ENCODE measurements at regions not wholly inside any gene's neighbourhood (a gene's known extent, or its start where the extent isn't known, plus 50 kb on each side); places are given as distances from the start of the nearest gene placed in this dataset.

- DNase-seq (ENCODE audit: low read depth), result no peak
Observed at GRCh38 chr3:150090006-150090405, 119.3 kb upstream of the PFN2 start.

GRCh38 chr3:150084128-150084527 is 113.4 kb upstream of the PFN2 start:
- no peak for DNase-seq (ENCODE audit: low read depth)

GRCh38 chr3:150083655-150084042 is 113.0 kb upstream of the PFN2 start:
- DNase-seq (ENCODE audit: low read depth), result no peak

- no peak for DNase-seq (ENCODE audit: low read depth)
Observed at GRCh38 chr3:150082898-150083654, 112.4 kb upstream of the PFN2 start.

- no peak for DNase-seq (ENCODE audit: low read depth)
Observed at GRCh38 chr3:150081084-150081483, 110.4 kb upstream of the PFN2 start.

GRCh38 chr3:150080058-150080730 is 109.5 kb upstream of the PFN2 start:
- no peak for DNase-seq (ENCODE audit: low read depth)

GRCh38 chr3:150079029-150079739 is 108.5 kb upstream of the PFN2 start:
- no peak for DNase-seq (ENCODE audit: low read depth)

- DNase-seq (ENCODE audit: low read depth), result no peak
Observed at GRCh38 chr3:150077581-150078247, 107.0 kb upstream of the PFN2 start.

- DNase-seq (ENCODE audit: low read depth), result no peak
Observed at GRCh38 chr3:150077107-150077506, 106.4 kb upstream of the PFN2 start.

- no peak for DNase-seq (ENCODE audit: low read depth)
Observed at GRCh38 chr3:150076443-150076842, 105.7 kb upstream of the PFN2 start.

- no peak for DNase-seq (ENCODE audit: low read depth)
Observed at GRCh38 chr3:150075417-150075865, 104.7 kb upstream of the PFN2 start.

GRCh38 chr3:150074697-150075416 is 104.2 kb upstream of the PFN2 start:
- DNase-seq (ENCODE audit: low read depth), result no peak

- DNase-seq (ENCODE audit: low read depth), result no peak
Observed at GRCh38 chr3:150074277-150074676, 103.6 kb upstream of the PFN2 start.

- DNase-seq (ENCODE audit: low read depth), result no peak
Observed at GRCh38 chr3:150073513-150073912, 102.8 kb upstream of the PFN2 start.

- DNase-seq (ENCODE audit: low read depth), result no peak
Observed at GRCh38 chr3:150073031-150073430, 102.3 kb upstream of the PFN2 start.

GRCh38 chr3:150072576-150072975 is 101.9 kb upstream of the PFN2 start:
- no peak for DNase-seq (ENCODE audit: low read depth)

- DNase-seq (ENCODE audit: low read depth), result no peak
Observed at GRCh38 chr3:150070271-150070670, 99.6 kb upstream of the PFN2 start.

- no peak for DNase-seq (ENCODE audit: low read depth)
Observed at GRCh38 chr3:150069633-150070032, 98.9 kb upstream of the PFN2 start.

GRCh38 chr3:150069154-150069527 is 98.4 kb upstream of the PFN2 start:
- DNase-seq (ENCODE audit: low read depth), result no peak

- DNase-seq (ENCODE audit: low read depth), result no peak
Observed at GRCh38 chr3:150068440-150069153, 97.9 kb upstream of the PFN2 start.

GRCh38 chr3:150067561-150067960 is 96.9 kb upstream of the PFN2 start:
- no peak for DNase-seq (ENCODE audit: low read depth)

Data from stimulated activated CD8-positive, alpha-beta memory T cell treated with anti-CD3 and anti-CD28 coated beads, Interleukin-4, amount 100 ng/mL, for 24 hours (primary cell).